Mucosa of stomach (tissue), 1 donor: ENCODE measurements at regions not wholly inside any gene's neighbourhood (a gene's known extent, or its start where the extent isn't known, plus 50 kb on each side); places are given as distances from the start of the nearest gene placed in this dataset.

Source experiments
- H3K27me3 ChIP-seq: one replicate; pipeline ENCODE4 v1.7.0; 2013; ENCODE audit warnings: mild to moderate bottlenecking, low read length; ENCODE audit not compliant: control insufficient read depth, insufficient read depth
- H3K36me3 ChIP-seq: one replicate; pipeline ENCODE4 v1.7.0; 2013; ENCODE audit warnings: low read length; ENCODE audit not compliant: control insufficient read depth, insufficient read depth
- H3K4me1 ChIP-seq: one replicate; pipeline ENCODE4 v1.7.0; 2013; ENCODE audit warnings: mild to moderate bottlenecking, low read length; ENCODE audit not compliant: control insufficient read depth, insufficient read depth
- H3K4me3 ChIP-seq: one replicate; pipeline ENCODE4 v1.7.0; 2013; ENCODE audit warnings: low read length
- H3K9ac ChIP-seq: one replicate; pipeline ENCODE4 v1.7.0; 2013; ENCODE audit warnings: mild to moderate bottlenecking, low read length, moderate library complexity
- H3K9me3 ChIP-seq: one replicate; pipeline ENCODE4 v1.7.0; 2013; ENCODE audit warnings: mild to moderate bottlenecking, low read length, moderate library complexity; ENCODE audit not compliant: control insufficient read depth
- donor health status: Pancreatic carcinoma.

DNA sequence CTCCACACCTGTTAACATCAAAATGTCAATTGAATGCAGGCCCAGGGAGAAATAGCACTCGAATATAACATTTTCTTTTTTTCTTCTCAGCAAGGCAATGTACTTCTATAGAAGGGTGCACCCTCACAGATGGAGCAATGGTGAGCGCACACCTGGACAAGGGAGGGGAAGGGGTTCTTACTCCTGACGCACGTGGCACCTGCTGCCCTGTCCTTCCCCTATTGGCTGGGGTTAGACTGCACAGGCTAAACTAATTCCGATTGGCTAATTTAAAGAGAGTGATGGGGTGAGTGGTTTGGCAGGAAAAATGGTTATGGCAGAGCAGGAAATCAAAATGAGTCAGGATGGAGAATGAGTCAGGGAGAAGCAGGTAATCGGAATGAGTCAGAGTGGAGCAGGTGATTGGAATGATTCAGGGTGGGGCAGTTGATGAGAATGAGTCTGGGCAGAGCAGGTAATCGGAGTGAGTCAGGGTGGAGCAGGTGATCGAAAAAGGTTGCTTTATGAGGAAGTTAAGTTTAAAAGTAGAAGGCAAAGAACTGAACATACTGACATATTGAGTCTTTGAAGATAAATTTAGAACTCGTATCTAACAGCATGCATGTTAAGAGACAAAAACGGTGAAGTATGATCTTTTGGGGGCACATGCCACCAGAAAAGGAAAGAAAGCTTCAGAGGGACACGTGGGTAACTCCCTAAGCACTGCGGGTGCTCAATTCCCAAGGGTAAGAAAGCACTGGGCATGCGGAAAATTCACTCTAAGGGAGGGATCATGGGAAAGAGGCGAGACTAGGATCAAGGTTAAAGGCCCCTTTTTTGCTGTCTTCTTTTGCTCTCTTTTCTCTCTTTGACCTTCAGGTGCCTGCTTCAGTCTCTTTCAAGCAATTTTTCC, 72.9 kb upstream of the GALNT15 start:
- peaks cover 3% of the 10 kb centered on the region for H3K9me3 ChIP-seq
- no peaks in the 10 kb centered on the region for H3K36me3 ChIP-seq
- H3K4me1 ChIP-seq = no peaks in the 10 kb centered on the region
- no peak overlapping the region for H3K4me3 ChIP-seq
- H3K27me3 ChIP-seq = no peaks in the 10 kb centered on the region
- no peak overlapping the region for H3K9ac ChIP-seq

GRCh38 chr3:16102187-16102561, 72.3 kb upstream of the GALNT15 start:
- H3K9me3 ChIP-seq = peaks cover 3% of the 10 kb centered on the region

GRCh38 chr3:16102905-16103364, 71.5 kb upstream of the GALNT15 start:
- H3K4me3 ChIP-seq = no peak overlapping the region
- no peak overlapping the region for H3K9ac ChIP-seq
- no peaks in the 10 kb centered on the region for H3K4me1 ChIP-seq
- peaks cover 3% of the 10 kb centered on the region for H3K9me3 ChIP-seq
- H3K27me3 ChIP-seq = no peaks in the 10 kb centered on the region
- no peaks in the 10 kb centered on the region for H3K36me3 ChIP-seq

More at GRCh38 chr3:16102187-16102561, 72.3 kb upstream of the GALNT15 start:
- H3K9ac ChIP-seq = no peak overlapping the region
- no peak overlapping the region for H3K4me3 ChIP-seq
- no peaks in the 10 kb centered on the region for H3K27me3 ChIP-seq
- no peaks in the 10 kb centered on the region for H3K4me1 ChIP-seq
- no peaks in the 10 kb centered on the region for H3K36me3 ChIP-seq

- no peaks in the 10 kb centered on the region for H3K36me3 ChIP-seq
- peaks cover 3% of the 10 kb centered on the region for H3K9me3 ChIP-seq
- no peak overlapping the region for H3K9ac ChIP-seq
- no peaks in the 10 kb centered on the region for H3K27me3 ChIP-seq
- H3K4me1 ChIP-seq = no peaks in the 10 kb centered on the region
- no peak overlapping the region for H3K4me3 ChIP-seq
These were observed 71.0 kb upstream of the GALNT15 start for GRCh38 chr3:16103472-16103871.

- H3K36me3 ChIP-seq = no peaks in the 10 kb centered on the region
- no peaks in the 10 kb centered on the region for H3K4me1 ChIP-seq
- H3K9me3 ChIP-seq = peaks cover 3% of the 10 kb centered on the region
- H3K9ac ChIP-seq = no peak overlapping the region
- H3K27me3 ChIP-seq = no peaks in the 10 kb centered on the region
- no peak overlapping the region for H3K4me3 ChIP-seq
These were observed 70.3 kb upstream of the GALNT15 start for GRCh38 chr3:16104156-16104555.

- H3K4me1 ChIP-seq = no peaks in the 10 kb centered on the region
These were observed 68.4 kb upstream of the GALNT15 start for GRCh38 chr3:16106050-16106449.

DNA sequence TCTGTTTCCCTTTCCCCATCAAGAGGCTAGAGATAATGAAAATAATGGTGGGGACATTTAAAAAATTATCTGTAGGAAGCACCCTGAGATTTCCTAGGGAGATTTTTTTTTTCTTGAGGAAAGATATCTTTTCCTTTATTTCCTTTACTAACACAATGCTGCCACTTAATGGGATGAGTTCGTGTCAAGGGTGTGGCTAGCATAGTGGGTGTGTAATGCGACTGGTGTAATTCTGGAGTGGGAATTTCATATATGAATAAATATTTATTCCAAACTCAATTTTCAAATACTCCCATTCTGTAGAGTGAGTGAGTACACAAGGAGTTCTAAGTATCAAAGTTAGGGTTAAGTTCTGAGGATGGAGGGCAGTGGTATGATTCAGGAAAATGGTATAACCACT, 66.1 kb upstream of the GALNT15 start:
- Histone ChIP-seq H3K9me3 (no peaks in the 10 kb centered on the region), H3K36me3 (no peaks in the 10 kb centered on the region), H3K4me3 (no peak overlapping the region), H3K4me1 (no peaks in the 10 kb centered on the region), H3K9ac (no peak overlapping the region), H3K27me3 (no peaks in the 10 kb centered on the region)

More at GRCh38 chr3:16106050-16106449, 68.4 kb upstream of the GALNT15 start:
- Histone ChIP-seq H3K27me3 (no peaks in the 10 kb centered on the region), H3K4me3 (no peak overlapping the region), H3K36me3 (no peaks in the 10 kb centered on the region), H3K9ac (no peak overlapping the region), H3K9me3 (peaks cover 3% of the 10 kb centered on the region)

GRCh38 chr3:16109929-16110328, 64.6 kb upstream of the GALNT15 start:
- Histone ChIP-seq H3K9ac (no peak overlapping the region), H3K4me1 (no peaks in the 10 kb centered on the region), H3K36me3 (no peaks in the 10 kb centered on the region), H3K9me3 (no peaks in the 10 kb centered on the region), H3K4me3 (no peak overlapping the region), H3K27me3 (no peaks in the 10 kb centered on the region)

DNA sequence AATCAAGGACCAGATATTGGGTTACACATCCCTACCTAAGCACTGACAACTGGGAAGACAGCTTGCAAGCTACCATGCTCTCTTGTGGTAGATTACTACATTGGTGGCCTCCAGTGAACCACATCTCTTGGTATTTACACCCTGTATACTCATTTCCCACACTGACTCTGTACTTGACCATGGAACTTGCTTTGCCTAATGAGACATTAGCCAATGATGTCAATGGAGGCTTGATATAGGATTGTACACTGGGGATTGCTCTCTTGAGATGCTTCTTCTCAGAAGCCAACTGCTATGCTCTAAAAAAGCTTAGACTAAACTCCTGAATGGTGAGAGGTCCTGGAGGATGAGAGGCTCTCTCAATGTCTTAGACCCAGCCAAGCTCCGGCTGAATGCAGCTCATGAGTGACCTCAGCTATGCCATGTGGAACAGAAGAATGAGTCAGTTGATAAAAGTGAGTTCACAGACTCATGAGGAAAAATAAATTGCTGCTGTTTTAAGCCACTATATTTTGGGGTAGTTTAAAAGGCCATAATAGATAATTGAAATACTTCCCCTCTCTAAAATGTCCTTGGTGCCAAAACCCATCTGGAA, 61.5 kb upstream of the GALNT15 start:
- Histone ChIP-seq H3K4me3 (no peak overlapping the region), H3K36me3 (no peaks in the 10 kb centered on the region), H3K27me3 (no peaks in the 10 kb centered on the region), H3K4me1 (no peaks in the 10 kb centered on the region), H3K9ac (no peak overlapping the region), H3K9me3 (no peaks in the 10 kb centered on the region)

DNA sequence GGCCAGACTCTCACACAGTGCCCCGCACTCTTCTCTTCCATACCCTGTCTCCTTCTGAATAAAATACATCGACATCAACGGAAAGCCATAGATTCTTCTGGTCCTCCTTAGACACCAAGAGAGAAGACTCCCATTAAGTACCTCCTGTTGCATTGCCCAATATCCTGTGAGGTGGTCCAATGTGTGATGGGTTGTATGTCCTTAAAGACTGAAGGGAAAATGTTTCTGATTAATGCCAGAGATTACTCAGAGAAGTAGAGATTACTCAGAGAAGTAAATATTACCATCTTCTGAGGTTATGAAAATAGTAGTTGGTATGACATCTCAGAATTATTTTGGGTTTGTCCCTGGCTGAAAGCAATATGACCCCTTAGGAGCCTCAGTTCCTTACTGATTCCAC, 60.8 kb upstream of the GALNT15 start:
- no peaks in the 10 kb centered on the region for H3K27me3 ChIP-seq
- no peaks in the 10 kb centered on the region for H3K36me3 ChIP-seq
- H3K4me1 ChIP-seq = no peaks in the 10 kb centered on the region
- H3K9ac ChIP-seq = no peak overlapping the region
- H3K9me3 ChIP-seq = no peaks in the 10 kb centered on the region
- no peak overlapping the region for H3K4me3 ChIP-seq

DNA sequence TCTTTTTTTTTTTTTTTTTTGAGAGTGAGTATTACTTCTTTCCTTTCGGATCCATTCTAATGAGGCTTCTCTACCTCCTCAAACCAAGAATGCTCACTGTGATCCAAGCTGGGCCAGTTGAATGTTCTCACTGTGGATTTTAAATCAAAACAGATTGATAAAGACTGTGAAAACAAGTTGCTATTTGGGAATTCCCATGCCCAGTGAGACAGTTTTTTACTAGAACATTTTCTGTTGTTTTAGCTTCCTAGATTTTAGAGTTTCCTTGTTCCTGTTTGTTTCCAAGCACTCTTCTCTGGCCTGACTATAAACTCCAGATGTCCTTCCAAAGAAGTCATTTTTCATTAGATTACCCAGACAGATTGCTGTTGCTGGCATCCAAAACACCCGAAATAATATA, 60.1 kb upstream of the GALNT15 start:
- H3K9me3 ChIP-seq = no peaks in the 10 kb centered on the region

DNA sequence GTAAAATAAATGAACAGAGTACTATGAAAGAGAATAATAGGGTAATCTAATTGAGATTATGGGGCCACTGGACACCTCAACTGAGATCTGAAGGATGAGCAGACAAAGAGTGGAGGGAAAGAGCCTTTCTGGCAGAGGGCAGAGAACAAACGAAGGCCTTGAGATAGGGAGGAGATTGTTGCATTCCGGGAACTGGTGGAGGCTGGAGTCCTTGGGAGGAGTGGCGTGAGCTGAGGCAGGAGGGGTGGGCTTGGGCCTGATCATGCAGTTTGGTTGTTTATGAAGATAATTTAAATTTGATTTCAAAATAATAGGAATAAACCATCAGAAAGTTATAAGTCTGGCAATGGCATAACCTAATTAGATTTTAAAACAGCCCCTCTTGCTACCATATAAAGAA, 59.5 kb upstream of the GALNT15 start:
- Histone ChIP-seq H3K4me1 (no peaks in the 10 kb centered on the region), H3K9ac (no peak overlapping the region), H3K27me3 (no peaks in the 10 kb centered on the region), H3K9me3 (no peaks in the 10 kb centered on the region), H3K36me3 (no peaks in the 10 kb centered on the region), H3K4me3 (no peak overlapping the region)

More for the DNA sequence above, 60.1 kb upstream of the GALNT15 start:
- no peak overlapping the region for H3K9ac ChIP-seq
- no peaks in the 10 kb centered on the region for H3K27me3 ChIP-seq
- H3K4me3 ChIP-seq = no peak overlapping the region
- no peaks in the 10 kb centered on the region for H3K4me1 ChIP-seq
- H3K36me3 ChIP-seq = no peaks in the 10 kb centered on the region
